HG02798 (cell line): ENCODE measurements at regions not wholly inside any gene's neighbourhood (a gene's known extent, or its start where the extent isn't known, plus 50 kb on each side); places are given as distances from the start of the nearest gene placed in this dataset.
"Not testable (repeated sequence)": the region's sequence is repeated elsewhere in the genome, so short reads cannot be mapped to it uniquely, and the experiment has no call there.

Experiments used
- ATAC-seq: cut with Tn5 transposase; IDR thresholded peaks from one replicate; pipeline ENCODE4 v1.9.1; 2021; ENCODE audit warnings: mild to moderate bottlenecking; ENCODE audit not compliant: unreplicated experiment, poor library complexity

DNA sequence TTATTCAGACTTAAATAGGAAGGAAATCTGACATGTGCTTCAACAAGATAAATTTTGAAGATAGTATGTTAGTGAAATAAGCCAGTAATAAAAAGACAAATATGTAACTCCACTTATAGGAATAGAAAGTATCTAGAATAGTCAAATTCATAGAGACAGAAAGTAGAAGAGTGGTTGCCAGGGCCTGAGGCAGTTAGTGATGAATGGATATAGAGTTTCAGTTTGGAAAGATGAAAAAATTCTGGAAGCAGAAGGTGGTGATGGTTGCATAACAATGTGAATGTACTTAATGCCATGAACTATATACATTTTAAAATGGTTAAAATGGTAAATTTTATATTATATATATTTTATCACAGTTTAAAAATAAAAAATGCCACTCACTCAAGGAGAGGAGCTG, 54.3 kb downstream of the HAND2 start:
- ATAC-seq: no peak

DNA sequence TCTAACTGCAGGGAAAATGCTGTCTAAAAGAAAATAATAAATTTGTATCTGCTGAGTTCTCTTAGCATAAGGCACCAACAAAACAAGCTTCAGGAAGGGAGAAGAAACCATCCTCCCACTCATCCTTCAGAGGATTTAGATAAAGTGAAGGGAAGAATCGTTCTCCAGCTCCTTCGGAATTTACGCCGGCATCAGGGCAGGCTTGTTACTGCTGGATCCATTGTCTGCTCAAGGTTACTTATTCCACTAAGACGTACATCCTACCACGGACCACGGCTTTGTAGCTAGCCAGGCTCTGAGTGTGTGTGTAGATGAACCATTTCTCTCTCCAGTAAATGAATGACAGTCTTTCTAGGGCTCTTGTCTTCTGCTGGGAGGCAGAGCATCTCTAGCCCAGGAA, 60.4 kb downstream of the HAND2 start:
- ATAC-seq: no peak

DNA sequence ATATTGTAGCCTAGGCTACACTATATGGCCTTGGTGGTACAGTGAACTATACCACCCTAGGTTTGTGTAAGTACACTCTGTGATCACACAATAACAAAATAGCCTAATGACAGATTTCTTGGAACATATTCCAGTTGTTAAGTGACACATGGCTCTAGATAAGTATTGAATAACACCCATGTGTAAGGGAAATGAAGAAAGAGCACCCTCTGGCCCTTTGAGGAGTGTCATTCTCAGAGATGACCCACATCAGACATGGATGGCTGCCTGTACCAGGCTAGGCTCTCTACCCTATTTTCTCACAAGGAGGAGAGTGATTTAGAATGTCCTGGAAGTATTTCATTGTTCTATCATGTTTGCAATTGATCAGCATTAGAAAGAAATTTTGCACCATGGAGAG, 61.7 kb downstream of the HAND2 start:
- ATAC-seq: no peak

DNA sequence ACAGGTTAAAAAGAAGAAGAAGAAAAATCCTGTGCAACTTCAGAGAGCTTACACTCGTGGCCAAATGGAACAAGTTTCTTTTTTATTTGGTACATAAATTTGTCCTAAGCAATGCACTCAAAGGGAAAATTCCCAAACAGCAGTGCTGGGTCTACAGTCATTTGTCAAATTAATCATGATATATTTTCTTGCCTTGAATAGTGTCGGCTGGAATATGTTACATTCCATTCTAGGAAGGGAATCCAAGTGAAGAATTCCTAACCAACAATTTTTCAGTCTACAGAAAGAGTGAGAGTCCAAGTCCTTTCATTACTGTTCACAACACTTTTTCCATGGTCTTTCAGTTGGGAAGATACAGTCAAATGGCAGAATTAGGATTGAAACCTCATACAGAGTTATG, 63.9 kb downstream of the HAND2 start:
- no peak for ATAC-seq

DNA sequence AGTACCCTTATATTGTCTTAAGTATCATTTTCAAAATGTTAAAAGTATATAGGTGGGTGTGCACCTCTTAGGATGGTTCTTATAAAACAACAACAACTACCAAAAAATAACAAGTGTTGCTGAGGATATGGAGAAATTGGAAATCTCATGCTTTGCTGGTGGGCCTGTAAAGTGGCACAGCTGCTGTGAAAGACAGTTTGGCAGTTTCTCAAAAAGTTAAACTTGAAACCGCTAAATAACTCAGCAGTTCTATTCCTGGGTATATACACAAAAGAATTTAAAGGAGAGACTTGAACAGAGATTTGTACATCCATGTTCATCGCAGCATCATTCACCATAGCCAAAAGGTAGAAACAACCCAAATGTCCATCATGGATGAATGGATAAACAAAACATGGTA, 65.5 kb downstream of the HAND2 start:
- no peak for ATAC-seq

DNA sequence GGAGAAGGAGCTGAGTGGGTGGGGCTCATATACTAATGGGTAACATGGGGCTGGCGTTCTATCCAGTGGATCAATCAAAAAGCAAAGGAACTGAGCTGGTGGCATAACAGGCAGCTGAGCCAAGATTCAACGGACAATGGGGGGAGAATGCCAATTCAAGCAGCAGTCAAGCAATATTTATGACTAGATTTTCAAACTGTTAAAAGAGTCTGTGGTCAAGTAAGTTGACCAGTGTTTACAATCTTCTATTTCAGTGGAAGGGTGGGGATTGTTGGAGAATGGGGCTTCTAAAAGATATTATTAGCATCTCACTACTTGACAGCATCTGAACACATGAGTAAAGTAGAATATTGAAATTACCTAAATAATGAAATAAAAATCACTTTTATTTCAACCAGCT, 64.9 kb upstream of the SCRG1 start:
- ATAC-seq: no peak

GRCh38 chr4:173461170-173461569, 62.3 kb upstream of the SCRG1 start:
- ATAC-seq: no peak

DNA sequence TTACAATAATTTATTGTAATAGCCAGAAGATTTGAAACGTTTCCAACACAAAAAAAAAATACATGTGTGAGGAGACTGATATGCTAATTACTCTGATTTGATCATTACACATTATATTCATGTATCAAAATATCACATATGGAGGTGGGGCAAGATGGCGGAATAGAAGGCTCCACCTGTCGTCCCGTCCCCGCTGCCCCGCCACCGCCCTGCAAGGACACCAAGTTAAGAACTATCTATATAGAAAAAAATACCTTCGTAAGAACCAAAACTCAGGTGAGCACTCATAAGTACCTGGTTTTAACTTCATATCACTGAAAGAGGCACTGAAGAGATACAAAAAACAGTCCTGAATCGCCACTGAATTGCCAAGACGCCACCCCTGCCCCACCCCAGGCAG, 60.9 kb upstream of the SCRG1 start:
- no peak for ATAC-seq

GRCh38 chr4:173457893-173458292, 59.0 kb upstream of the SCRG1 start:
- ATAC-seq: no peak

- not testable (repeated sequence) for ATAC-seq
Observed at GRCh38 chr4:173451435-173451834, 52.5 kb upstream of the SCRG1 start.

GRCh38 chr4:173450281-173450680, 51.4 kb upstream of the SCRG1 start:
- no peak for ATAC-seq

- ATAC-seq: no peak
Observed at GRCh38 chr4:173449380-173449717, 50.4 kb upstream of the SCRG1 start.

- ATAC-seq: peak; percentile 55
Observed at GRCh38 chr4:173448608-173449379, 49.9 kb upstream of the SCRG1 start.
